ENCODE measurements at regions not wholly inside any gene's neighbourhood (a gene's known extent, or its start where the extent isn't known, plus 50 kb on each side); places are given as distances from the start of the nearest gene placed in this dataset.

- H3K4me1 ChIP-seq, result no peaks in the 10 kb centered on the region
- no peak for DNase-seq (ENCODE audit: low spot score in 2 of 2)
- H3K9me3 ChIP-seq, result no peaks in the 10 kb centered on the region
- TF ChIP-seq, protein P1, sequence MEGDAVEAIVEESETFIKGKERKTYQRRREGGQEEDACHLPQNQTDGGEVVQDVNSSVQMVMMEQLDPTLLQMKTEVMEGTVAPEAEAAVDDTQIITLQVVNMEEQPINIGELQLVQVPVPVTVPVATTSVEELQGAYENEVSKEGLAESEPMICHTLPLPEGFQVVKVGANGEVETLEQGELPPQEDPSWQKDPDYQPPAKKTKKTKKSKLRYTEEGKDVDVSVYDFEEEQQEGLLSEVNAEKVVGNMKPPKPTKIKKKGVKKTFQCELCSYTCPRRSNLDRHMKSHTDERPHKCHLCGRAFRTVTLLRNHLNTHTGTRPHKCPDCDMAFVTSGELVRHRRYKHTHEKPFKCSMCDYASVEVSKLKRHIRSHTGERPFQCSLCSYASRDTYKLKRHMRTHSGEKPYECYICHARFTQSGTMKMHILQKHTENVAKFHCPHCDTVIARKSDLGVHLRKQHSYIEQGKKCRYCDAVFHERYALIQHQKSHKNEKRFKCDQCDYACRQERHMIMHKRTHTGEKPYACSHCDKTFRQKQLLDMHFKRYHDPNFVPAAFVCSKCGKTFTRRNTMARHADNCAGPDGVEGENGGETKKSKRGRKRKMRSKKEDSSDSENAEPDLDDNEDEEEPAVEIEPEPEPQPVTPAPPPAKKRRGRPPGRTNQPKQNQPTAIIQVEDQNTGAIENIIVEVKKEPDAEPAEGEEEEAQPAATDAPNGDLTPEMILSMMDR (IDR thresholded peaks at IDR 0.05), result no peak
- TF ChIP-seq EP300 (IDR thresholded peaks at IDR 0.05) (no peak), POLR2A (IDR thresholded peaks at IDR 0.05) (no peak), POLR2AphosphoS5 (IDR thresholded peaks at IDR 0.05) (no peak)
- WGBS, result 92% methylated on average over 3 of the region's 3 CpGs
- H3K4me3 ChIP-seq, result no peak overlapping the region
- no peak overlapping the region for H3K27ac ChIP-seq
- no peaks in the 10 kb centered on the region for H3K27me3 ChIP-seq
- H3K36me3 ChIP-seq, result no peaks in the 10 kb centered on the region
These were observed 107.8 kb upstream of the NR4A3 start for GRCh38 chr9:99713838-99714306.

DNA sequence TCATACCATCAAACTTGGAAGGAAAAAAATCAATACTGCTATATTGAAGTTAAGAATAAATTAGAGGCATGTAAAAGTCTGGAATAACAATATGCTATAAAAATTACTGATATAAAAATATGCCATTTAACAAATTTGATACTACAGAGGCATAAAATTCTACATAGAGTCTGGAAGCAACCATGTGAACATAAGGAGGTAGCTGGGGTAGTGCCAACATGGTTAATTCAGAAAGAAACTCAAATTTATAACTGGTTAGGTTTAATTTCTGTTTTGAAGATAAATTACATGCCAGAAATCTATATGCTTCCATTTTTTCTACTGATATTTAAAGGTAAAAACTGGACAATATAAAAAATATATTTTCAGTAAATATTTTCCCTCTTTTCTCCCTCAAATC, 103.1 kb upstream of the NR4A3 start:
- H3K4me3 ChIP-seq, result no peak overlapping the region
- no peak for DNase-seq (ENCODE audit: low spot score in 2 of 2)
- H3K4me1 ChIP-seq, result no peaks in the 10 kb centered on the region
- no peaks in the 10 kb centered on the region for H3K27me3 ChIP-seq
- no peak overlapping the region for H3K27ac ChIP-seq
- H3K36me3 ChIP-seq, result no peaks in the 10 kb centered on the region
- no peak for TF ChIP-seq POLR2AphosphoS5 (IDR thresholded peaks at IDR 0.05)
- TF ChIP-seq EP300 (IDR thresholded peaks at IDR 0.05), result no peak
- TF ChIP-seq, protein P1 (IDR thresholded peaks at IDR 0.05), result no peak
- no peak for TF ChIP-seq POLR2A (IDR thresholded peaks at IDR 0.05)
- H3K9me3 ChIP-seq, result no peaks in the 10 kb centered on the region

- H3K4me3 ChIP-seq, result peak overlapping the region; percentile 12
- WGBS, result 44% methylated on average over 1 of the region's 1 CpG
- H3K36me3 ChIP-seq, result no peaks in the 10 kb centered on the region
- no peaks in the 10 kb centered on the region for H3K9me3 ChIP-seq
- H3K27ac ChIP-seq, result no peak overlapping the region
- TF ChIP-seq POLR2AphosphoS5 (IDR thresholded peaks at IDR 0.05), result no peak
- TF ChIP-seq, protein P1 (IDR thresholded peaks at IDR 0.05), result no peak
- no peak for DNase-seq (ENCODE audit: low spot score in 2 of 2)
- no peaks in the 10 kb centered on the region for H3K4me1 ChIP-seq
- no peaks in the 10 kb centered on the region for H3K27me3 ChIP-seq
These were observed 101.1 kb upstream of the NR4A3 start for GRCh38 chr9:99720455-99721050.

DNA sequence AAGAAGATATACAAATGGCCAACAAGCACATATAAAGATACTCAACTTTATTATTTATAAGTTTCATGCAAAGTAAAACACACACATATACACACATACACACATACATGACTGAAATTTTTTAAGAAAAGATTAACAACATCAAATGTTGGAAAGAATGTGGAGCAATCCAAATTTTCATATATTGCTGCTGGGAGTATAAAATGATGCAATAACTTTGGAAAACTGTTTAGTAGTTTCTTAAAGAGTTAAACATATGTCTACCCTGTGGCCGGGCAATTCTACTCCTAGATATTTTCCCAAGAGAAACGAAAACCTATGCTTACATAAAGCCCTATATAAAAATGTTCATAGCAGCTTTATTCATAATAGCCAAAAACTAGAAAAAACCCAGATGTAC, 99.8 kb upstream of the NR4A3 start:
- 67% methylated on average over 2 of the region's 2 CpGs for WGBS
- DNase-seq (ENCODE audit: low spot score in 2 of 2), result no peak
- TF ChIP-seq POLR2A (IDR thresholded peaks at IDR 0.05) (no peak), POLR2AphosphoS5 (IDR thresholded peaks at IDR 0.05) (no peak)
- TF ChIP-seq, protein P1 (IDR thresholded peaks at IDR 0.05), result no peak
- Histone ChIP-seq H3K27me3 (no peaks in the 10 kb centered on the region), H3K9me3 (no peaks in the 10 kb centered on the region), H3K4me3 (no peak overlapping the region), H3K4me1 (no peaks in the 10 kb centered on the region), H3K27ac (no peak overlapping the region), H3K36me3 (no peaks in the 10 kb centered on the region)

- 40% methylated on average over 2 of the region's 2 CpGs for WGBS
- DNase-seq (ENCODE audit: low spot score in 2 of 2), result no peak
- Histone ChIP-seq H3K4me3 (no peak overlapping the region), H3K4me1 (no peaks in the 10 kb centered on the region), H3K36me3 (no peaks in the 10 kb centered on the region), H3K9me3 (no peaks in the 10 kb centered on the region), H3K27me3 (no peaks in the 10 kb centered on the region), H3K27ac (no peak overlapping the region)
- TF ChIP-seq EP300 (IDR thresholded peaks at IDR 0.05), result no peak
- no peak for TF ChIP-seq POLR2AphosphoS5 (IDR thresholded peaks at IDR 0.05)
- TF ChIP-seq, protein P1 (IDR thresholded peaks at IDR 0.05), result no peak
- no peak for TF ChIP-seq POLR2A (IDR thresholded peaks at IDR 0.05)
These were observed 98.8 kb upstream of the NR4A3 start for GRCh38 chr9:99722877-99723276.
